ENCODE measurements at regions not wholly inside any gene's neighbourhood (a gene's known extent, or its start where the extent isn't known, plus 50 kb on each side); places are given as distances from the start of the nearest gene placed in this dataset.
"Not testable (repeated sequence)": the region's sequence is repeated elsewhere in the genome, so short reads cannot be mapped to it uniquely, and the experiment has no call there.

GRCh38 chr16:8084302-8084701 is 506.0 kb downstream of the TMEM114 start:
- no peaks in the 10 kb centered on the region for H3K4me1 Mint-ChIP-seq (ENCODE audit: unreplicated experiment)
- H3K4me3 Mint-ChIP-seq (ENCODE audit: unreplicated experiment) = no peak overlapping the region
- no peaks in the 10 kb centered on the region for H3K36me3 Mint-ChIP-seq (ENCODE audit: unreplicated experiment)
- TF ChIP-seq CTCF (IDR thresholded peaks at IDR 0.05) = no peak
- peaks cover 26% of the 10 kb centered on the region for H3K9me3 Mint-ChIP-seq (ENCODE audit: unreplicated experiment)
- DNase-seq (ENCODE audit: extremely low spot score, unreplicated experiment) = no peak
- no peaks in the 10 kb centered on the region for H3K27me3 Mint-ChIP-seq (ENCODE audit: unreplicated experiment)
- no peak overlapping the region for H3K27ac Mint-ChIP-seq (ENCODE audit: unreplicated experiment)

- TF ChIP-seq CTCF (IDR thresholded peaks at IDR 0.05) = no peak
- no peaks in the 10 kb centered on the region for H3K36me3 Mint-ChIP-seq (ENCODE audit: unreplicated experiment)
- H3K27ac Mint-ChIP-seq (ENCODE audit: unreplicated experiment) = no peak overlapping the region
- no peak for DNase-seq (ENCODE audit: extremely low spot score, unreplicated experiment)
- H3K9me3 Mint-ChIP-seq (ENCODE audit: unreplicated experiment) = peaks cover 29% of the 10 kb centered on the region
- no peak overlapping the region for H3K4me3 Mint-ChIP-seq (ENCODE audit: unreplicated experiment)
- no peaks in the 10 kb centered on the region for H3K4me1 Mint-ChIP-seq (ENCODE audit: unreplicated experiment)
- no peaks in the 10 kb centered on the region for H3K27me3 Mint-ChIP-seq (ENCODE audit: unreplicated experiment)
Measured at GRCh38 chr16:8083560-8083959, 506.8 kb downstream of the TMEM114 start.

- H3K4me1 Mint-ChIP-seq (ENCODE audit: unreplicated experiment) = no peaks in the 10 kb centered on the region
- H3K4me3 Mint-ChIP-seq (ENCODE audit: unreplicated experiment) = no peak overlapping the region
- H3K27me3 Mint-ChIP-seq (ENCODE audit: unreplicated experiment) = no peaks in the 10 kb centered on the region
- H3K36me3 Mint-ChIP-seq (ENCODE audit: unreplicated experiment) = no peaks in the 10 kb centered on the region
- H3K27ac Mint-ChIP-seq (ENCODE audit: unreplicated experiment) = no peak overlapping the region
- peaks cover 22% of the 10 kb centered on the region for H3K9me3 Mint-ChIP-seq (ENCODE audit: unreplicated experiment)
- no peak for TF ChIP-seq CTCF (IDR thresholded peaks at IDR 0.05)
- no peak for DNase-seq (ENCODE audit: extremely low spot score, unreplicated experiment)
Measured at GRCh38 chr16:8080817-8081216, 509.5 kb downstream of the TMEM114 start.

DNA sequence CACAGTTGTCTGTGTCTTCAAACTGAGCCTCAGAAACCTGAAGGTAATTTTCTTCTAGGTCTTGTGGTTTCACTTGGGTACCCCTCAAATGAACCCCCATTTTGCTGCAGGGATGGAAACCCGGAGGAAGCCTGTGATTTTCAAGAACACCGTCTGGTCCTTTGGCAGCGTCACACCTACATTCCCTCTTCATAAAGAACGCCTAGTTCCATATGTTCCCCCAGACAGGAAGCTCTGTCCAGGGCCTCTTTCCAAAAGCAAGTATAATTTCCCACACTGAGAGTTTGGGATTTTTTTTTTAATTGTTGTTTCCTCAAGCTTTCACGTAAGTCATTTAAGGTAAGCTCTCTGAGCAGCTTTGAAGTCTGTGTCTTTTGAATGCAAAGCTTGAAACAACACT is 515.0 kb downstream of the TMEM114 start:
- Mint-ChIP-seq H3K4me1 (ENCODE audit: unreplicated experiment) (no peaks in the 10 kb centered on the region), H3K9me3 (ENCODE audit: unreplicated experiment) (peaks cover 26% of the 10 kb centered on the region), H3K27ac (ENCODE audit: unreplicated experiment) (no peak overlapping the region), H3K36me3 (ENCODE audit: unreplicated experiment) (no peaks in the 10 kb centered on the region), H3K27me3 (ENCODE audit: unreplicated experiment) (no peaks in the 10 kb centered on the region), H3K4me3 (ENCODE audit: unreplicated experiment) (no peak overlapping the region)
- no peak for TF ChIP-seq CTCF (IDR thresholded peaks at IDR 0.05)
- DNase-seq (ENCODE audit: extremely low spot score, unreplicated experiment) = no peak

- Mint-ChIP-seq H3K4me3 (ENCODE audit: unreplicated experiment) (no peak overlapping the region), H3K27ac (ENCODE audit: unreplicated experiment) (no peak overlapping the region), H3K36me3 (ENCODE audit: unreplicated experiment) (no peaks in the 10 kb centered on the region), H3K4me1 (ENCODE audit: unreplicated experiment) (no peaks in the 10 kb centered on the region), H3K27me3 (ENCODE audit: unreplicated experiment) (no peaks in the 10 kb centered on the region), H3K9me3 (ENCODE audit: unreplicated experiment) (peaks cover 42% of the 10 kb centered on the region)
- no peak for TF ChIP-seq CTCF (IDR thresholded peaks at IDR 0.05)
- DNase-seq (ENCODE audit: extremely low spot score, unreplicated experiment) = no peak
Measured at GRCh38 chr16:8070506-8070905, 519.8 kb downstream of the TMEM114 start.

GRCh38 chr16:8068225-8068624 is 522.1 kb downstream of the TMEM114 start:
- peaks cover 37% of the 10 kb centered on the region for H3K9me3 Mint-ChIP-seq (ENCODE audit: unreplicated experiment)
- not testable (repeated sequence) for H3K27me3 Mint-ChIP-seq (ENCODE audit: unreplicated experiment); H3K4me3 Mint-ChIP-seq (ENCODE audit: unreplicated experiment); DNase-seq (ENCODE audit: extremely low spot score, unreplicated experiment); H3K4me1 Mint-ChIP-seq (ENCODE audit: unreplicated experiment); H3K36me3 Mint-ChIP-seq (ENCODE audit: unreplicated experiment); H3K27ac Mint-ChIP-seq (ENCODE audit: unreplicated experiment)
